GM23248 (cell line): ENCODE measurements at regions not wholly inside any gene's neighbourhood (a gene's known extent, or its start where the extent isn't known, plus 50 kb on each side); places are given as distances from the start of the nearest gene placed in this dataset.
A peak's percentile ranks its signal among the peaks of the same experiment; 100 is the strongest.

Source experiments
- DNase-seq: peaks from one replicate; pipeline ENCODE4 v3.0.0-alpha.2; 2015
- H2AFZ ChIP-seq: fragments of 200-600 bp; sonication (generic); 2 replicates; pipeline ENCODE4 v1.6.1; 2016; ENCODE audit warnings: antibody characterized with exemption
- H3F3A ChIP-seq: fragments of 200-600 bp; sonication (generic); 2 replicates; pipeline ENCODE4 v1.6.1; 2016; ENCODE audit warnings: mild to moderate bottlenecking, antibody characterized with exemption, mixed run types; ENCODE audit not compliant: insufficient read depth
- H3K27ac ChIP-seq: fragments of 200-600 bp; sonication (generic); 2 replicates; pipeline ENCODE4 v1.5.1; 2016; ENCODE audit warnings: mild to moderate bottlenecking
- H3K27me3 ChIP-seq: fragments of 200-600 bp; sonication (generic); replicated peaks from 2 replicates; pipeline ENCODE4 v1.6.1; 2016; ENCODE audit warnings: mild to moderate bottlenecking; ENCODE audit not compliant: insufficient read depth
- H3K36me3 ChIP-seq: fragments of 200-600 bp; sonication (generic); 2 replicates; pipeline ENCODE4 v1.6.1; 2016; ENCODE audit warnings: low read depth, mild to moderate bottlenecking
- H3K4me1 ChIP-seq: fragments of 200-600 bp; sonication (generic); 2 replicates; pipeline ENCODE4 v1.6.1; 2016; ENCODE audit warnings: mild to moderate bottlenecking; ENCODE audit not compliant: insufficient read depth
- H3K4me2 ChIP-seq: fragments of 200-600 bp; sonication (generic); one replicate; pipeline ENCODE4 v1.6.1; 2016; ENCODE audit warnings: mild to moderate bottlenecking; ENCODE audit not compliant: unreplicated experiment
- H3K4me3 ChIP-seq: fragments of 200-600 bp; sonication (generic); 2 replicates; pipeline ENCODE4 v1.5.1; 2016; ENCODE audit warnings: mild to moderate bottlenecking
- H3K79me2 ChIP-seq: fragments of 200-600 bp; sonication (generic); 2 replicates; pipeline ENCODE4 v1.6.1; 2016; ENCODE audit warnings: mild to moderate bottlenecking; ENCODE audit not compliant: insufficient read depth
- H3K9ac ChIP-seq: fragments of 200-600 bp; sonication (generic); 2 replicates; pipeline ENCODE4 v1.6.1; 2016; ENCODE audit warnings: mild to moderate bottlenecking
- H3K9me2 ChIP-seq: fragments of 200-600 bp; sonication (generic); 2 replicates; pipeline ENCODE4 v1.6.1; 2016; ENCODE audit warnings: mixed run types, mild to moderate bottlenecking, moderate library complexity; ENCODE audit not compliant: insufficient read depth
- H3K9me3 ChIP-seq: fragments of 200-600 bp; sonication (generic); one replicate; pipeline ENCODE4 v1.6.1; 2017; ENCODE audit warnings: low read depth
- H4K20me1 ChIP-seq: fragments of 200-600 bp; sonication (generic); 2 replicates; pipeline ENCODE4 v1.6.0; 2016; ENCODE audit not compliant: insufficient read depth
- EZH2 ChIP-seq: fragments of 200-600 bp; sonication (generic); IDR thresholded peaks from 2 replicates; pipeline ENCODE4 v1.6.1; 2018; ENCODE audit warnings: antibody characterized with exemption, mild to moderate bottlenecking; ENCODE audit not compliant: insufficient read depth, poor library complexity, severe bottlenecking
- EZH2phosphoT487 ChIP-seq: fragments of 200-600 bp; sonication (generic); IDR thresholded peaks from 2 replicates; pipeline ENCODE4 v1.6.1; 2018; ENCODE audit warnings: antibody characterized with exemption, moderate library complexity, mild to moderate bottlenecking, low read depth; ENCODE audit not compliant: insufficient read depth
- WGBS, 2 experiments: methylation state at CpG; one replicate each; pipeline ENCODE4 v1.1.6; 2015 to 2017; ENCODE audit warnings: low lambda C conversion rate in 2 of 2, low coverage in 1 of 2; ENCODE audit errors: missing lambda C conversion rate in 2 of 2; 5-methylcytosine and 5-hydroxymethylcytosine counted together
- in situ Hi-C: fragments of 300-500 bp; cut with MboI; formaldehyde crosslinking; loops from 2 replicates; pipeline ENCODE4 v1.15.0; 2020

- no peak overlapping the region for H3K4me3 ChIP-seq
- no peaks in the 10 kb centered on the region for H3K79me2 ChIP-seq
- H3K9me3 ChIP-seq = no peaks in the 10 kb centered on the region
- no peak overlapping the region for H3K4me2 ChIP-seq
- in situ Hi-C loops = no loop called here
- H2AFZ ChIP-seq = no peak overlapping the region
- no peak overlapping the region for H3K27ac ChIP-seq
- peaks cover 28% of the 10 kb centered on the region for H3K4me1 ChIP-seq
- WGBS, 2 experiments = 69 to 72% methylated on average over 2 of the region's 2 CpGs
- TF ChIP-seq EZH2 (no peak), EZH2phosphoT487 (no peak)
- no peaks in the 10 kb centered on the region for H3K36me3 ChIP-seq
- no peak overlapping the region for H3K9ac ChIP-seq
- H3K9me2 ChIP-seq = no peaks in the 10 kb centered on the region; the same call in 1 of the 2 replicates
- H3K27me3 ChIP-seq = no peaks in the 10 kb centered on the region
- H4K20me1 ChIP-seq = no peaks in the 10 kb centered on the region
- peak; percentile 41 for DNase-seq
- H3F3A ChIP-seq = peaks cover 18% of the 10 kb centered on the region
Measured at GRCh38 chr20:11459090-11459890, 458.4 kb upstream of the BTBD3 start.

- Histone ChIP-seq H4K20me1 (no peaks in the 10 kb centered on the region), H3K9ac (no peak overlapping the region), H3K9me2 (no peaks in the 10 kb centered on the region; the same call in 1 of the 2 replicates), H3K4me3 (no peak overlapping the region), H3K4me1 (no peaks in the 10 kb centered on the region), H2AFZ (no peak overlapping the region), H3F3A (no peaks in the 10 kb centered on the region), H3K27ac (no peak overlapping the region), H3K79me2 (no peaks in the 10 kb centered on the region), H3K36me3 (no peaks in the 10 kb centered on the region), H3K9me3 (no peaks in the 10 kb centered on the region), H3K27me3 (peaks cover 7% of the 10 kb centered on the region; the same call in 1 of the 2 replicates), H3K4me2 (no peak overlapping the region)
- in situ Hi-C loops = no loop called here
- no peak for TF ChIP-seq EZH2phosphoT487
- no peak for TF ChIP-seq EZH2
- DNase-seq = no peak
Measured at GRCh38 chr20:11467436-11467835, 450.3 kb upstream of the BTBD3 start.

GRCh38 chr20:11468880-11469279 is 448.8 kb upstream of the BTBD3 start:
- Histone ChIP-seq H3K4me1 (no peaks in the 10 kb centered on the region), H3F3A (no peaks in the 10 kb centered on the region), H4K20me1 (no peaks in the 10 kb centered on the region), H2AFZ (no peak overlapping the region), H3K9me2 (no peaks in the 10 kb centered on the region), H3K9ac (no peak overlapping the region), H3K4me3 (no peak overlapping the region), H3K79me2 (no peaks in the 10 kb centered on the region), H3K36me3 (no peaks in the 10 kb centered on the region), H3K4me2 (no peak overlapping the region), H3K27ac (no peak overlapping the region), H3K9me3 (no peaks in the 10 kb centered on the region), H3K27me3 (peaks cover 7% of the 10 kb centered on the region; the same call in 1 of the 2 replicates)
- in situ Hi-C loops = no loop called here
- DNase-seq = no peak
- TF ChIP-seq EZH2phosphoT487 = no peak
- no peak for TF ChIP-seq EZH2
- WGBS, 2 experiments = 51 to 60% methylated on average over 2 of the region's 2 CpGs

GRCh38 chr20:11469795-11470435 is 447.8 kb upstream of the BTBD3 start:
- Histone ChIP-seq H3K9me2 (no peaks in the 10 kb centered on the region), H3K4me1 (no peaks in the 10 kb centered on the region), H3K27me3 (peaks cover 7% of the 10 kb centered on the region; the same call in 1 of the 2 replicates), H4K20me1 (no peaks in the 10 kb centered on the region), H3F3A (no peaks in the 10 kb centered on the region), H3K27ac (no peak overlapping the region), H3K36me3 (no peaks in the 10 kb centered on the region), H2AFZ (no peak overlapping the region), H3K79me2 (no peaks in the 10 kb centered on the region), H3K9me3 (no peaks in the 10 kb centered on the region), H3K9ac (no peak overlapping the region), H3K4me3 (no peak overlapping the region), H3K4me2 (no peak overlapping the region)
- no peak for DNase-seq
- in situ Hi-C loops = no loop called here
- TF ChIP-seq EZH2 (no peak), EZH2phosphoT487 (no peak)
- 5 to 13% methylated on average over 1 of the region's 1 CpG for WGBS, 2 experiments
